CMK (cell line): ENCODE measurements at regions not wholly inside any gene's neighbourhood (a gene's known extent, or its start where the extent isn't known, plus 50 kb on each side); places are given as distances from the start of the nearest gene placed in this dataset.

ENCODE experiments used
- DNase-seq: peaks from one replicate; pipeline ENCODE4 v3.0.0-alpha.2; 2010; ENCODE audit warnings: low read depth

DNA sequence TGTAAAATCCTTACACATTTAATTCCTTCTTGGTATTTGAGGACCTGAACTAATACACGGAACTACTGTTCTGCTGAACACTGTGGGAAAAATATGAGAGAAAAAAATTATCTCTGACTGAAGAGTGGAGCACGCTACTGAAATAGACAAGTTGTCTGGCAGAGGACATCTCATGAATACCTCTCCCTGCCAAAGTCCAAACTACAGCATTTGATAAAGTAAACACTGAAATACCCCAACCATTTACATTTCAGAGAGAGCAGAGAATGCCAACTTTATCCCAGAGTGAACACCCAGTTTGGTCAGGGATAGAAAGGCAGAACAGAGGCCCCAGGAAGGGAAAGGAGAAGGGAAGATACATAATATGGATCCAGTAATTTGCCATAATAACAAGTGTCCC lies 920.7 kb downstream of the SQOR start:
- no peak for DNase-seq

DNA sequence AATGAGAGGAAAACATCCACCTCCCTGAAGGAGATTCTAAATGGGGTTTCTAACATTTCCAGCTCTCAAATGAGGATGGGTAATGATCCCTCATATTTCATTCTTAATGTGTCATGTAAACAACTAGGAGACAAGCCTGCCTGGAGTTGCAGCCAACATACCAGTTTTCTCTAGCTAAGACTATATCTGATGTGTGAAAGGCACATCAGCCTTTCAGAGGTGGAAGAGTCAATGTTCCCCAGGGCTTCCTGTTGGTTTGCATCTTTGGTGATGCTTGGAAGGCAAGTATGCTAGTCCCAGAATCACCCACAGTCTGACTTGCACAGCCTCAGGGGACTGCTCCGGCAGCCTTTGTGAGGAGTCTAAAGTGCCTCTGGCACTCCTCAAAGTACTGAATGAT lies 921.2 kb downstream of the SQOR start:
- DNase-seq = no peak

DNA sequence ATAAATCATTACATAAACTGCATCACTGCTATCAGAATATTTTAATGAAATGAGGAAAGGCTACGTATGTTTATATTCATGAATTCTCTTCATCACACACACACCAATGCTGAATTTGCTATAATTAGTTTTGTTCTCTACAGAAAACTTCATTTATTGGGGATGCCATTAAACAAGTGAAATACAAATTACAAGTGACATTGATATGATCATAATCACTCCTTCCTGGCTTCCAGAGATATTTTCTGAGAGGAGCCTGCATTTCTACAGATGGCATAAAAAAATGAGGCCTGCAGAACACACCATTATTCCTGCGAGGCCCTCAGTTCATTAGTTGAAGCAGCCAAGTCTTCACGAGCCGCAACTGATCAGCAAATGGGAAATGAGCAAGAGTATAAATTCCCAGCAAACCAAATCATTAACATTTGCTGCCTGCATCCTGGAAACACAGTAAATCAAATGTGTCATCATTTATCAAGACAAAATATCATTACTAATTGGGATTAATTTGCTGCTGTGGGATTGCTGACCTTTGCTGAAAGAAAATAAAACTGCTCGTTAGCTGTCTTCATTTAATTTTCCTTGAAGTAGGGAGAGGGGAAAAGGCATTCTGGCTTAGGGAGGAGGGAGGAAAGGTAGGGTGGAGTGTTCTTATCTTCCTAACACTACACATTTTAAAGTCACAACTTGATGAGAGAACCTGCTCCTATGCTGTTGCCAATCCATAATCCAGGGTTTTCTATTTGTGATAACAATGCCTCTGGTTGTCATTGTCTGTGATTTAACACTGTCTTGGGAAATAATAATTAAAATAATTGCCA lies 921.9 kb downstream of the SQOR start:
- DNase-seq = no peak

DNA sequence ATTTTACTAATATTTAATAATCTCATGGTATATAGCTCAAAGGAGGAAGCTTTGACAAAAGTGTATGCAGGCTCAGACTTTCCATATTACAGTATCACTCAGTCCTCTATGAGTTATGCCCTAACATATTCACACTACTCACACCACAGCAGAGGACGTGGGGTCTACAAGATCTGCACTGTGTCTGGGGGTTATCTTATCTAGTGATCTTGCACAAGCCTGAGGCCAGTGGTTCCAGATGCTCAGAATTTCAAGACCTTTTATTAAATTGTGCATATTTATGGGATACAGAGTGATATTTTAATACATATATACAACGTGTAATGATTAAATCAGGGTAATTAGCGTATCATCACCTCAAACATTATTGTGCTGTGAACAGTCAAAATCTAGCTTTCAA lies 933.1 kb downstream of the SQOR start:
- DNase-seq = no peak

DNA sequence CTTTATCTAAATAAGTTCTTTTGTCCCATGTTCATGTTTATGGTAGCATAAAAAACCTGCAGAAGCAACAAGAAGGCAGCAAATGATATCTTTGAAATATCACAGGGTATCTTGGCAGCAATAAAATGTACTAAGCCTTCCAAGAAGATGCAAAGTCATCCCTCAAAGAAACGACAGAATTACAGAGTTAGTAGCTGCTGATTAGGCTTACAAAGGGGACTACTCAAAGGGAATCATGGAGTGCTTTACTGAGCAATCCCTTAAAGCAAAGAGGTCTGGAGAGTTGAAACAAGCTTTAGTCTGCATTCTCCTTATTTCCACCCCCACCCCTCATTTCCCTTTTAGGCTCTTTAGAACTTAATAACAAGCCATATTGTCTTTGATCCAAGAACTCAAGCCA lies 935.0 kb downstream of the SQOR start:
- no peak for DNase-seq

DNA sequence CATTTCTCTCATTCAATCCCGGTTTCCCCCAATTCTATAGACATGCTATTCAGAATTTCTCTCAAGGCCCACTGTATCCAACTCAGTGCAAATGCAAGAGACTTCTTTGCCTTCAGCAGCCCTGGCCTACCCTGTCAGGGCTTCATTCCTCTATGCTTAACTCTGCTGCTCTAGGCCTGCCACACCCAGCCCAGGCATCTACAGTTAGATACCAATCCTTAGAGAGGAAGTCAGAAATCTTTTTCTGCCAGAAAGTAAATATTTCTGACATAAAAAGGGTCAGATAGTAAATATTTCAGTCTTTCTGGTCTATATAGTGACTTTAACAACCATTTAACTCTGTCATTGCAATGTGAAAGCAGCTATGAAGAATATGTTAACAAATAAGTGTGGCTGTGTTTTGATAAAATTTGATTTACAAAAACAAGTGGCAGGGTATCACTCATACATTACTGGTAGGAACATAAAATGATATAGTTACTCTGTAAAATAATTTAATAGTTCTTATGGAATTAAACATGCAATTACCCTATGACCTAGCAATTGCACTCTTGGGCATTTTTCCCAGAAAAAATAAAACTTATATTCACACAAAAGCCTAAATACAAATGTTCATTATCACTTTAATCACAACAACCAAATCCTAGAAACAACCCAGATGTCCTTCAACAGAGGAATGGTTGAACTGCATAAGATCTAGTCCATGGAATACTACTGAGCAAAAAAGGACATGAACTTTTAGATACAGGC lies 942.0 kb downstream of the SQOR start:
- DNase-seq = no peak

DNA sequence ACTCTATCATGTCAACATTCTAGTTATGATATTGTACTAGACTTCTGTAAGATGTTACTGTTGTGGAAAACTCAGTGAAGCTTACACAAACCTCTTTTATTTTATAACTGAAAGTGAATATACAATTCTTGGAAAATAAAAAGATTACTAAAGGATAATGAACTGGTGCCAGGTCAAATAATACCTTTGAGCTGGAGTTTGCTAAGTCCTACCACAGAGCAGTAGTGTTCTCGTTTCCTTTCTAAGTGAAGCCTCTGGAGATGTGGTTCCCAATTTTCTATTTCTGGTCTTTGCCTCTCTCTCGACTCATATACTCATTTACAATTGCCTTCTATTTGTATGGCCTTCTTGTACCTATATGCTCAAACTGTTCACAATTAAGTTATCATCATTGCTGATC lies 942.9 kb downstream of the SQOR start:
- DNase-seq = no peak

DNA sequence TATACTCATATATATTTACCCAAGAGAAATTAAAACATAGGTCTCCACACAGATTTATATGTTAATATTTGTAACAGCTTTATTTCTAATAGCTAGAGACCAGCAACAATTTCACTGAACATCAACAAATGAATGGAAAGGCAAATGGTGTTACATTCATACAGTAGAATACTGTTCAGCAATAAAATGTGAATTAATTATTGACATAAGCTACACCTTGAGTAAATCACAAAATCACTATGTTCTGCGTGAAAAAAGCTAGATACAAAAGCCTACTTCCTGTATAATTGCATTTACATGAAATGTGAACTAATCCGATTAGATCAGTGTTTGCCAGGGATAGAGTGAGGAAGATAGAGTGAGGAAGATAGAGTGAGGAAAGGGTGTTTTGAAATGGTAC lies 945.7 kb downstream of the SQOR start:
- DNase-seq = no peak

DNA sequence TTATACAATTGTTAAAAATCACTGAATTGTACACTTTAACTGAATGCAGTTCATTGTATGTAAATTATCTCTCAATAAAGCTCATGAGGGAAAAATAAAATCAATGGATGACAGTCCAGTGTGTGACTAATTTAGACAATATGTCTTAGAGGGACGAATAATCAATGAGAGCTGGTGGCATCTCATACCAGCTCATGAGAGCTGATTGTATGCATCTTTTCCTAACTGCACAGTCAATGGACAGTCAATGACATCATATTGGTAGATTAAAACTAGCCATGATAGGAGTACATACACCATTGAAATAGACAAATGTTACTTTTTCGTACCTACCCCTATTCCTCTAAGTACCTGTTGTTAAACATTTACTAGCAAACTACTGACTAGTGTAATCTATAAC lies 946.1 kb downstream of the SQOR start:
- no peak for DNase-seq

DNA sequence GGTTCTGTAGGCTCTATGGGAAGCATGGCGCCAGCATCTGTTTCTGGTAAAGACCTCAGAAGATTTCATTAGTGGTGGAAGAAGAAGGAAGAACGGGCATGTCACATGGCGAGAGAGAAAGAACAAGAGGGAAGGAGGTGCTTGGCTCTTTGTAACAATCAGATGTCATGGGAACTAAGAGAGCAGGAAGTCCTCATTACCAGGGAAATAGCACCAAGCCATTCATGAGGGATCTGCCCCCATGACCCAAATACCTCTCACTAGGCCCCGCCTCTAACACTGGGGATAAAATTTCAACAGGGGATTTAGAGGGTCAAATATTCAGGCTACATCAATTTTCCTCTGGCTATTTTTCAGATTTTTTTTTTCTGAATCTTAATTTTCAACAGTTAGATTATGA lies 954.3 kb downstream of the SQOR start:
- DNase-seq = no peak

DNA sequence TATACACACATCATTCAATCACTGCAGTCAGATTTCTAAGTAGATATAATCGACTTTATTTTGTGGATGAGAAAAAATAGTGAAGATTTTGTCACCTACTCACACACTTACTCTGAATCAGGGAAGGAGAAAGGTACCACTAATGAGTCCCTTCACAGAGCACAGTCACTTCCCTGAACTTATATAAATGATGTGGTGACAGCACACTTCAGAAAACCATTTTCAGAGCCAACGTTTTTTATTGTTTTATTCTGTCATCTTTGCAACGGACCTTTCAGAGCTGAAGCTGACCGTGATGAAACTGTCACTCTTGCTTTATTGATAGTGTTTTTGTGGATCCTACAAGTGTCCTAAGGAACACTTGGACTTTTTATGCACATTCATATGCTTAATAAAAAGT lies 956.6 kb downstream of the SQOR start:
- DNase-seq = no peak

DNA sequence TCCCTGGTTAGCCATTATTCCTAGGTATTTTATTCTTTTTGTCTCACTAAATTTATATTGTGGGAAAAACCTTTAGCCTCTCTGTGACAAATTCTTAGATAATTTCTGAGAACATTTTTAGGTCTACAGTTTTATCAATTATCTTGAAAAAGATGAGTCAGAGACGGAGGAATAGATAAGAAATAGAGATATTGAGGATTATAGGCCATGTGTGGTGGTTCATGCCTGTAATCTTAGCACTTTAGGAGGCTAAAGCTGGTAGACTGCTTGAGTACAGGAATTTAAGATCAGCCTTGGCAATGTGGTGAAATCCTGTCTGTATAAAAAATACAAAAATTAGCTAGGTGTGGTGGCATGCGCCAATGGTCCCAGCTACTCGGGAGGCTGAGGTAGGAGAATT lies 960.2 kb downstream of the SQOR start:
- DNase-seq = no peak

DNA sequence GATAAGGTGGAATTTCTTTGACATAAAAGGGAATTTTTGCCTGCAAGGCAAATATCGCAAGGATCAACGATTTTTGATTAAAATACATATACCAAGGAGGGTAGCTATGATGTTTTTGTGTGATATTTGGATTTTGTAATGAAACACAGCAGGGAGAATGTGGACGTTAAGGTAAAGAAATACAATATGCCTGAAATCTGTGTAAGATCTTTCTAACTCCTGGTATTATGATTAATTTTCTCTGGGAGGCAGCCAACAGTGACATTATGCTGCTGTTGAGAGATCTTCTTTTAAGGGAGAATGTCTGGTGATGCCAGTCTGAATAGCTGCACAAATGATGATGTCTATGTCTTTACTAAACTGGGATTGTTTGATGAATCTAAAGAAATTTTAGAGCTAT lies 972.2 kb downstream of the SQOR start:
- no peak for DNase-seq

DNA sequence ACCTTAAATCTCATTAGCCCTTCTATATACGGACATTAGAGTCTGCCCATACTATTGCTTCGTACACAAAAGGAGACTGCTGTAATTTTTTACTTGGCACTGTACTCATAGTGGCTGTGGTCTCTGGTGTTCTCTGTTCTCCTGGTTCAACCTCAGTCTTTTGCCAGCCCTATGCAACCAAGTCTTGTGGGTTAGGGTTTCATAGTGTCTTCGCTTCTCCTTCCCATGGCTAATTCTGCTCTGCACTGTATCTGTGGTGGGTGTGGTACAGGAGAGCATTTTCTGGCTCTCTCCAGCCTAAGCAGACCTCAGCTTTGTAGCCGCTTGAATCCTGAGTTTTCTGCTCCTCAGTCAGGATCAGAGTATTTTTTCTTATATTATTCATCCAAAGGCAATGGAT lies 981.2 kb downstream of the SQOR start:
- DNase-seq = no peak

DNA sequence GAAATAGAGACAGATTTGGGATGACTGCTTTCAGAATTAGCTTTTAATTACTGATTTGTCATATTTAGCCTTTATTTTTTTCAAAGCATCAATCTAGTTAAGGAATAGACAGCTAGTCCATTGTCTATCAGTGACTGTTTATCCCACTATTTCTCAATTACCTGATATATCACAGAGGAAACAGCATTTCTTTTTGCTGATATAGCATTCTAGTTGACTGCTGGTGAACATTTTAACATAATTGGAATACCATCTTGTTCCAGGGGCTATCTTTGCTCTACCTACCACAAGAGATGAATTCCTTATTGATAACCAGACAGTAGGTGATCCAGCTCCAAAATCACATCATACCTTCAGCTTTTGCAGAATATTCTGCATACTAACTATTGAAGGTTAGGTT lies 982.7 kb downstream of the SQOR start:
- DNase-seq = no peak

DNA sequence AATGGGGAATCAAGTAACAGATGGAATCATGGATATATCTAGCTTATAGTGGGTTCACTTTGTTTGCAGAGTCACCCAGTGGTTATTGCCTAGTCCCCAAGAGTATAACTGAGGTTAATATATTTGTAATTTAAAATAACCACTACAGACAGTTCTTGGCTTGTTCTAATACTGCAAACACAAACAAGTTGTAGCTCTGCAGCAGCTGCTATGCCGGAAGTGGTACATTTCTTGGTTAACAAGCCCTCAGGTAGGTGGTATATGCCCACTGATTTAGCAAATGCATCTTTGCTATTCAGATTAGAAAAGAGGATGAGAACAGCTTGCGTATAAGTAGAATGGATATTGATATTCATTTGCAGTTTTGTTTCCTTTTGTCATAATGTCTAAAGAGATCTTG lies 984.2 kb downstream of the SQOR start:
- DNase-seq = no peak

DNA sequence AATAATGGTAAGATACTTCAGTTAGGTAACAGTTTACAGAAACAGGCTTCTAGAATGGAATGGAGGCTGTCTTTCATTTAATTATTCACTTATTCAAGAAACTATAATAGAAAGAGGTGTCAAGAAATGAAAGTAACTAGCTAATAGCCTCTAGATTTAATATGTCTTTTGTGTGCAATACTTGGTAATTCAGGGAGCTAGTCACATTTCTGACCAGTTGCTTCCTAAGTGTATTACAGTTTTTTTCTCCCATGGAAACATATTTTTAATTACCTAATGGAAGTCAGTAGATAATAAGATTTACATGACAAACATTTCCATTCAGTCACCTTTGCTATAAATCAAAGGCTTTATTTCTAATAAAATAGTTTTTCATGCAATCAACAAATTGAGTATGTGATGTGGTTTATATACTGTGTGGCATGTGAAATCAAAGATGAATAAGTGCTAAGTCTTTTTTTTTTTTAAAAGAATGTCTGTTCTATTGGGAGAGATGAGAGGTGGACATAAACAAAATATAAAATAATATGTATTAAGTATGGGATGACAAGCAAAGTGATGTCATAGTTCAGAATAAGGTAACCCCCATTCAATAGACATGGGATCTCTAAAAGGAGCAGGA lies 985.7 kb downstream of the SQOR start:
- no peak for DNase-seq

DNA sequence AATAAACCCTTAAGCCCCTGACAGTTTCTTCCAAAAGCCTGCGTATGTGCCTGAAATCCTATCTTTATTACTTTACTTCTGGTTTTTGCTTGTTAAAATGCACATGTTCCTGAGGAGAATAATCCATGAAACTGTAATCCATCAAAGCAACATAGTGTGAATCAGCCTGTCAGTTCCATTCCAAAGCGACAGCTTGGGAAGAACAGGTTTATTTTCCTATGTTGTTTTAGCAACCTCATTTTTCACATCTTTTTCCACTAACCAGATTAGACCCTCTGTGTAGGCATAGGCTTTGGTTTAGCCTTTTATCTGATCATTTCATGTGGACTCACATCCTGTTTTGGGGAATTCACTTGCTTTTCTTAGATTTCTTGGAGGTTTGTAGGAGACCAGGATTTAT lies 988.0 kb downstream of the SQOR start:
- DNase-seq = no peak

DNA sequence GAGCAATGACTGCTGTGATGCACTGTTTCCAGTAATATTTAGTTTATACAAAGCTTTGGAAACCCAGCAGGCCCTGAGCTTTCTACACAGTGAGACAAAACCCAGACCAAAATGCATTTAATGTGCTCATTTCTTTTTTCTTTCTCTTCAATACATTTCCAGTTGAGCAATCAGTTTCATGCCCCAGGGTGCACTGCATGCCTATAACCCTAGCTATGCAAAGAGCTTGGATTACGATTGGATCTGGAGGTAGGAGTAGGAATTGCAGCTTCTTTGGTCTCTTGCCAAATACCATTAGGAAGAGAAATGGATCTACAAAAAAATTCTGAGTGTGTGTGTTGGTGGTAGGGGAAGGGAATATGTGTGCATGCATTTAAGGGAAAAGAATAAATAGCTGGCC lies 1001.4 kb downstream of the SQOR start:
- DNase-seq = no peak

DNA sequence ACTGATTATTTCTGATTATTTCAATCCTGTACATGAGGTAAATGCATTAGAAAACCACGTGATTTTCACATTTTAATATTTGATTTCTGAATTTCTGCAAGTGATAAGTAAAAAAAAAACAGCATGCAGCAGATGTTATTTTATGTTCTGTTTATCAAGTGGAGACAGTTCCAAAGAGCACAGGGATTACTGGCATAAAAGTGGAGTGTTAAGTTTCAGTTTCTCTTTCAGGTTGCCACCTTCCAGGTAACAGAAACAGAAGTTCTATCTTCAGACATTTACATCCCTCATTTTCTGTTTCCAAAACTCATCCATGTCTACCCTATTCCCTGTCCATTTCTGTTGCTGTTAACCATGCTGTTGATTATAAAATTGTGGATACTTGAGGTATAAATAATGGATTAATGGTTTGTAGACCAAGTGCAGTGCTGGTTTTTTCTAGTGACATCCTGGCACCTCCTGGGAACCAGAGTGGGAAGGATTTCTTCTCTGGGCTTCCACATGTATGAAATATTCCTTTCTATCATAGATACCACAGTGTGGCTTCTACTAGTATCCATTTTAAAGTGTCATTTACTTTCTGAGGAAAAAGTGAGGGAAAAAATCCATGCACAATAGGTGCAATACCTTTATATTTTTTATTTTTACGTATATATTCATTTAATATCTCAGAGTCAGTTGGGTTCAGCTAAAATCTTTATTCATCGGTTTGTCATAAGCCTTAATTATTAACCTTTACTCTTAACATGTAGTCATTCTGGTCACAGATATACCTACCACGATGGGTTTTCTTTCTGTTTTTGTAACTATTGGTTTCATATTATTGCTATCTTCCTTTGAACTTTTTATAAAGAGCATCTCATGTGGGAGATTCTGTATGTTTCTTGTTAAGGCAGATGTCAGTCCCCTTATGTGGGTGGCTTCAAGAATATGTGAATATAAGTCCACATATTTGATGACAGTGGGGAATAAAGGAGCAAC lies 1010.0 kb downstream of the SQOR start:
- DNase-seq = no peak

DNA sequence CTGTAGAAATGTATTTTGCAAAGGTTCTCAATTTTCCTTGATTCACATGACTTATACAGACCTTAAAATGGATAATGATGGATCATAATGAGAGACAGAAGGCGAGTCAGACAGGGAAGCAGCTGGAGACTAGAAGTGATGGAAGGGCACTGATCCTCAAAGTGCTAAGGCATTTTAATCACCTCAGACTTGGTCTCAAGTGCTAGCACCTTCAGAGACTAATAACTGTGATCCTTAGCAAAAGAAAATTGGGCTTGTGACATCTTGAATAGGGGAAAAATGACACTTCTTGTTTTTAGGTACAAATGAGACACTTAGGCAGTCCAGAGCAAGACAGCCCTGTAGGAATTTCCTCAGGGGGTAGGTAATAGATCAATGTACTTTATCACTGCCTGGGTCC lies 1011.7 kb downstream of the SQOR start:
- DNase-seq = no peak

DNA sequence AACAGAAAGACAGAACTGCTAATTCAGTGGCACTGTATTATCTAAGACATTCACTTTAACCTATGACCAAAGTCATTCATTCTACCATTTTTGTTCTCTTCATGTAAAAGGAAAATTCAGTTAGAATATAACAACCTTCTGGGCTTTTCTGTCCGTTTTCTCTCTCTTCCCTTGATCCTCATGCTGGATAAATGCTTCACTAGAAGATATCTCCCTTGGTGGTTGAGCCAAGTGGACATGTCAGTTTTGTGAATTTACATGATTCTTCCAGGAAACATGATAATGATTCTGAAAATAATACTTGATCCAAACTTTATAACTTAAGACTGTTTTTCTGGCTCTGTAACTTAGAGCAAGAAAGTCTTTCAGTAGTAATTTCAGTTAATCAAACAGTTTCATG lies 1012.2 kb downstream of the SQOR start:
- no peak for DNase-seq
